NCI-H2107 (cell line): ENCODE measurements at regions not wholly inside any gene's neighbourhood (a gene's known extent, or its start where the extent isn't known, plus 50 kb on each side); places are given as distances from the start of the nearest gene placed in this dataset.

Experiments
- DNase-seq: peaks from one replicate; lab custom pipeline; 2025; lab: John Stamatoyannopoulos, UW

DNA sequence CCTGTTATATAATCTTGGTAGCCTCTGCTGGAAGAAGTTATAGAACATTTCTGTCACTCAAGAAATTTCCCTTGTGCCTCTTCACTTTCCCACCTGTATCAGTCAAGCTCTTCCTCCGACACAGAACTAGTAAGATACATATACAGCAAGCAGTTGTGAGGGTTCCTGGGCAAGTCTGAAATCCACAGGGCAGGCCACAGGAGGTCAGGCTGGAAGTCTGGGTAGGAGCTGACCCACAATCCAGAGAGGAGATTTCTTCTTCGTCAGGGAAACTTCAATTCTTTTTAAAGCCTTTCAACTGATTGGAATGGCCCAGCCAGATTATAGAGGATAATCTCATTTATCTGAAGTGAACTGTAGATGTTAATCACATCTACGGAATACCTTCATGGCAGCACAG is 96.4 kb upstream of the FMN2 start:
- DNase-seq, result no peak

DNA sequence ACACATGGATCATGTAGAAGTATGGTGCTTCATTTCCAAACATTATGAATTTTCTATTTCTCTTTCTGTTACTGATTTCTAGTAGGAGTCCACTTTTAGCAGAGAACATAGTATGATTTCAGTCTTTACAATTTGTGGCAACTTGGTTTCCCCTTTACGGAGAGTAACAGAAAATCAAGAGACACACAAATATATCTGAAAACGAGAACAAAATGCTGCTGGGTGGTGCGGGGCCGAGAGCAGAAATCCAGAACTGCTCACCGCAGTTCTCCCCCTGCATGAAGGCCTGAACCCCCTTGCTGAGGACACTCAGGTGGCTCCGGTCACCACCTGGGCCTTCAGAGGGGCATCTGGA is 94.5 kb upstream of the FMN2 start:
- no peak for DNase-seq

DNA sequence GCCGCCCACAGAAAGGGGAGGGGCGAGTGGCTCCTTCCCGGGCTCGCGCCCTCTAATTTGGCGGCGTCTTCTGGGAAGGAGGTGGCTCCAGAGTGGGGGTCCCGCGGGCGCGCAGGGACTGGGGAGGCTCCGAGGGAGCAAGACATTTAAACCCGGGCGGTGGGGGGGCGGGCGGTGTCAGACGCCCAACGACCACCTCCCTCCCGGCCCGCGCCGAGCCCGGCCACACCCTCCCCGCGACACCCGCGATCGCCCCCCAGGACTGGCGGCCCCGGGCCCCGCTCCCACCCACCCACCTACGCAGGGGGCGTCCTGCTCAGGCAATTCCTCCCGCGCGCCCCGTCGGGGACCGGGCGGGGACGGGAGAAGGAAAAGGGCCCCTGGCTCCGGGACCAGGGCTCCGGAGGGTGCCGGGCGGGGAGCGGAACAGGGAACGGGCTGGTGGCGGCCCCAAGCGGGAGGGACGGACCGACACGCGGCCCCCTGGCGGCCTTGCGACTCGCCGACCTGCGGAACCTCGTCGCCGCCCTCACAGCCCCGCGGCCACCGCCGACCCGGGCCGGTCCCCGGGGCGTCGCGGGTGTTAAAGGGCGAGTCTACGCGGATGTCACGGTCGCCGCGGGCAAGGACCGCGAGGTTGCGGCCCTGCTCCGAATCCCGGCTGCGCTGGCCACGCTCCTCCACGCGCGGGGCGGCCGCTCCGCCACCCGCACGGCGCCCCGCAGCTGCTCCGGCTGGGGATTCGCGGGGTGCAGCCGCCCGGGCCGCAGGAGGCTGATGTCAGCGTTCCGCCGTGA is 94.0 kb upstream of the FMN2 start:
- no peak for DNase-seq

DNA sequence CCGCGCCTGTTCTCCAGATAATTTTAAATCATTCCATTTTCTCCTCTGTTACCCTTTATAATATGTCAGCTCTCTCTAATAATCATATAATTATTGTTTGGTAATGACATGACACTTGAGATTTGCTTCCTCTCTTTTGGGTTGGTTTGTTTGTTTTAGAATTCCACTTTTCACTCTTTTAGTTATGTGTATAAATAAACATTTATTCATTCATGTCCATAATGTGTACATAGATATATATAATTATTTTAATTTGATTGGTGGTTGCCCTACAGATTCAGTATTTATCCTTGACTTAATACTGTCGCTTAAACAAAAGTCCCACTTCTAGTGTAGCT is 93.4 kb upstream of the FMN2 start:
- DNase-seq, result no peak

DNA sequence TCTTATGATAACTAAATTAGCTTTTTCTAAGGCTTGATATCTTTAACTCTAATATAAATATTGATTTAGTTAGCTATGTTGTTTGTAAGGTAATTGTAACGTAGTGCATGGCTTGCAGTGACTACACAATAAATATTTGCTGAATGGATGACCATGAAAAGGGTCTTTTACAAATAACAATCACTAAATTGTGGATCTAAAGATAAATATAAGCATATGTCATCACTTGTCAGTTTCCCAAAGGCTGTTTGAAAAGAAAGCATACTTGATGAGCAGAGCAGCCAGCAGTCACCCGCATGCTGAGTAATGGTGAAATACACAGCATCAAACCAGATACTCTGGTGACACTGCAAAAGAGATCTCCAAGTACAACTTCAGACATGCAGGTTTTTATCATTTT is 92.5 kb upstream of the FMN2 start:
- DNase-seq, result no peak

DNA sequence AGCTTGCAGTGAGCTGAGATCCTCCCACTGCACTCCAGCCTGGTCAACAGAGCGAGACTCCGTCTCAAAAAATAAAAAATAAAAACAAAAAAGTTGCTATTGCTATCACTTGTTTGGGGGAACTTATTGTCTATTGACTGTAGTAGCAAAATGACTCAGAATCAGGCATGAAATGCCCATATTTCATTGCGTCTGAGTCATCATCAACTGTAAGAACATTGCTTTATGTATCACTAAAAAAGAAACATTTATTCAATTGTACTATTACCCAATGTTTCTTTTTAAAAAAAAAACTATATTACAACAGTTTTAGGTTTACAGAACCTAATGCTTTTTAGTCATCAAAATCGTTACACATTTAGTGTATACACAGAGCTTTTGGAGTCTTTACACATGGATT is 91.0 kb upstream of the FMN2 start:
- no peak for DNase-seq

DNA sequence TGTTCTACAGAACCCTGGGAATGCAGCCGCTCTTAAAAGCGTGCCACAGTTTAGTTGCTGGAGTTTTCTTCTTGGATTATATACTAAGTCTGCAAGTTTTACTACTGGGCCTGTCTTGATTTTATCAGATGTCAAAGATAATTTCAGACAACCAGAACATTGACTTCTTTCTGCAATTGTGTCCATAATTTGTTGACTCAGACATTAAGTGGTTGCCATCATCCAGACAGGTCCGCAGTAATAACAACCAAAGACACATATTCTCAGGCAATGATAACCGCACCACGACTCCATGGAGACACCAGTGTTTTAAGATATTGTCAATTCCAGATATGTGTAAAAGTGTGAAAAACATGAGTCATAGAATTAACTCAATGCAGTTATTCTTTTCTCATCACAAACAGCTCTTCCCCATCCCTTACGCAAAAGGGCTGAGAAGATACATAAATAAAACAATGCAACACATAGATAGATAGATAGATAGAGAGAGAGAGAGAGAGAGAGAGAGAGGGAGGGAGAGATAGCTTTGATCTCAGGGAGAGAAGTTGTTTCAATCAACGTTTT is 90.4 kb upstream of the FMN2 start:
- DNase-seq, result no peak

DNA sequence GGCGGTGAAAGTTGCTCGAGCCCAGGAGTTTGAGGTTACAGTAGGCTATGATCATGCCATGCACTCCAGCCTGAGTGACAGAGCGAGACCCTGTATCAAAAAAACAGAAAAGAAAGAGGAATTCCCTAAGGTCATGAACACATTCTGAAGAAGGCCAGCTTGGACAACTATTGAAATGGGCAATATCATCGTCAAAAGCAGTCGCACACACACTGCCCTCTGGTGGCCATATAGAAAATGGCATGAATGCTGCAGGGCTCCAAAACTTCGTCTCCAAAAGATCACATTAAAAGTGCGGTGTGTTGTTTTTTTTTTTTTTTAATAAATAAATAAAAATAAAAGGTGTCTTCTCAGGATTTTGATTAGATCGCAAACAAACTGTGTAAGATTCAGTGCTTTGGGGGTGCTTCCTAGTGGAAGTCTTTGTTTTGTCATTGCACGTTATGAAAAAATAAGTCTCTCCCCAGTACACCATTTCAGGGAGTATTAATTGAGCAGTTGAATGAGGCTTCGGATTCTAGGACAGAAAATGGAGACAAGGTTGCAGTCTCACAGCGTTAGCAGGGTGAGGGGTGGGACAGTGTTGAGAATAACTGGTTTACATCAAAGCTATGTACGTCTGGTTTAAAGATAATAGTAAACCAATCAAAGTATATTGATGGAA is 87.5 kb upstream of the FMN2 start:
- no peak for DNase-seq

DNA sequence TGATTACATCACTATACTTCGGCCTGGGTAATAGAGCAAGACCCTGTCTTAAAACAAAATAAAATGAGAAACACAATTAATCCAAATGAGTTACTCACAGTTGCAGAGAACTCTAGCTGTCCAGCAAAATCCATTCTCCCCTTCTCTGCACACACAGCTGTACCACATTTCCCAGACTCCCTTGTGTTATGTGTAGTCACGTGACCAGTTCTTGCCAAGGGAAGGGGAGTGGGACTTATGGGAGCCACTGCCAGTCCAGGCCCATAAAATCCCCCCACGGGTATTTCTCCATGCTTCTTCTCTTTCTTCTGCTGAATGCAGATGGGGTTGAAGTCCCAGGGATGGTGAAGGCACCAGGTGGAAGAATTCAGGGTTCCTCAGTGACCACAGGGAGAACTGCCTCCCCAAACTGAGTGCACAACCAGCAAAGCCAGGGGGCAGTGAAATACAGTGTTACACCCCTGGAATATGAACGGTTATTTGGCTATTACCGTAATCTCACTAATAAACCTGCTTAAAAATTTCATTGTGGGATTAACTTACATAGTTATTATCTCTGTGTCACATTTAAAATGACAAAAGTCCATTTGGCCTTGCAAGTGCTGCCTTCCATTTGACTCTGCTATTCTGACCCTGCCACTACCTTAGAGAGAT is 85.6 kb upstream of the FMN2 start:
- DNase-seq, result no peak

DNA sequence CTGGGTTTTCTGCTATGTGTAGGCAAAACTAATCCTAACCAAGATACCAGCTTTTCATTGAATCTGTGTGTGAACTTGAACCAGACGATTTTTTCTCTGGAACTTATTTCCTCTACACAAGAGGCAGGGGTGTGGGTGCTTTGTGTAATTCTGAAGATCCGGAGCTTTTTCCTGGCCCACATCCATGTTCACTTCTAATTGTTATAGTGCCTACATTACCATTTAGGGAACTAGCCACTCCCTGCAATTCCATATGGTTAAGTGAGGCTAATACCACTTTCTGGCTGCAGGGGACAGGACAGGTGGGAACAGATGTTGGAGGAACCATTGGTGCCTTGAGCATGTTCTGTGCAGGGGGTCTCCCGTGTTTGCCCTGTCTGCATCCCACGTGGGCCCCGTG is 83.4 kb upstream of the FMN2 start:
- no peak for DNase-seq

DNA sequence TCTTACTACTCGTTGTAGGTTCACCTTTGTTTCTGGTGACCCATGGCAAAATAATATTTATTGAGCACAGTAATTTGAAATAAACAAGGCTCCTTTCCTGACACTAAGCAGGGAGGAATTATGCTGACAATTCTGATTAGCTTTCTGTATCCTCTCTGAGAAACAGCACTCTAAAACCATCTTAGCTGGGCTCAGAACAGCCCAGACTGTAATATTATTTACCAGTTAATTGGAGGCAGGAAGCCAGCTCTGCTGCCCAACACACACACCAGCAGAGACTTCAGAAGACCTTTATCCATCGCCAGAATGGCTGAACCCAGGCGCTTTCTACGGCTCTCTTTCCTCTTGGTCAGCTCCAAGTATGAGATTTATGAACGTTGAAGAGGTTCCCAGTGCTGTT is 77.6 kb upstream of the FMN2 start:
- DNase-seq, result no peak

DNA sequence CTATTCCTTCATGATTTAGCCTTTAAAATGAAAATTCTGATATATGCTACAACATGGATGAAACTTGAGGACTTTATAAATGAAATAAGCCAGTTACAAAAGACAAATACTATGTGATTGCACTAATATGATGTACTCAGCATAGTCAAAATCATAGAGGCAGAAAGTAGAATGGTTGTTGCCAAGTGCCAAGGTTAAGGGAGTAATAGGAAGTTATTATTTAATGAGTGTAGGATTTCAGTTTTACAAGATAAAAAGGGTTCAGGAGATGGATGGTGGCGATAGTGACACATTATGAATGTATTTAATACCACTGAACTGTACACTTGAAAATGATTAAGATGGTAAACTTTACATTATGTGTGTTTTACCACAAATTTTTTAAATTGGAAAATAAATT is 73.1 kb upstream of the FMN2 start:
- DNase-seq, result no peak

DNA sequence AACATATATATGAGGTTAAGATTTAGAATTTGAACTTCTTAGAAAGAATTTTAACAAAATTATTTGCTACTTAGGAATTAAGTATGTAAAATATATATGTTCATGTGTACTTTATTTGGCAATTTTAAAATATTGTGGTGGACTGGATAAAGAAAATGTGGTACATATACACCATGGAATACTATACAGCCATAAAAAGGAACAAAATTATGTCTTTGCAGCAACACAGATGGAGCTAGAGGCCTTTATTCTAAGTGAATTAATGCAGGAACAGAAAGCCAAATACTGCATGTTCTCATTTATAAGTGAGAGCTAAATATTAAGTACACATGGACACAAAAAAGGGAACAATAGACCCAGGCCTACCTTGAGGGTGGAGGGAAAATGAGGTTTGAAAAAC is 72.2 kb upstream of the FMN2 start:
- DNase-seq, result no peak

DNA sequence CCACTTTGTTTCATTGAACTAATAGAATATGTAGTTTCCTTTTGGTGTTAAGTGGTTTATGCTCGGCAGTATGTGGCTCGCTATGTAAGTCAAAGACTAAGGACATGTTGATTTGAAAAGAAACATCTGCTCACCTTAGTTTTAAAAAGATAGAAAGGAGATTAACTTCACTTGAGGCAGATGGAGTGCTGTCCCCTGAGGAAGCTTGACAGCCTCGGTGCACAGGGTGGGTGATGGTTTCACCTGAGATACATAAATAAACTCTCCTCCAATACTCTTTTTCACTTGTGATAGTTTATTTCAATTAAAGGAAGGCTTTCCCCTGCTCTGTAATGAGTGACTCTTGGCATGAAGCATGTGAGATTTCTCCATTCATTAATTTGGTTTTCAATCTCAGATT is 70.8 kb upstream of the FMN2 start:
- no peak for DNase-seq

DNA sequence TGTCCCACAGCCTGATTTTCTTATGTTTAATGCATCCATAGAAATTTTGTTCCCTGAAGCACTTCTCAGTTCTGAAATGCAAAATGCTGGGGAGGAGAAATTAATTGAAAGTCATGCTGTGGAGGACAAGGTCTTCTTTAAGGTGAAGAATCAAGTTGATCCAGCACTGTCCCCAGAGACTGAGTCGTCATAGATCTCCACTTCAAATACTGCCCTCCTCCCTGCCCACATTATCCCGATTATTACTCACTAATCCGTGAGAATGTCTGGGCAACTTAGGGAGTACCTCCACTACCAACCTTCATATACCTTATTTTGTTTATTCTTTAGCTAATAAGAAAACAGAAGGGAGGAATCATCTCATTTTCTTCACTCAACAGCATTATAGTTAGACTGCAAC is 70.0 kb upstream of the FMN2 start:
- DNase-seq, result no peak

DNA sequence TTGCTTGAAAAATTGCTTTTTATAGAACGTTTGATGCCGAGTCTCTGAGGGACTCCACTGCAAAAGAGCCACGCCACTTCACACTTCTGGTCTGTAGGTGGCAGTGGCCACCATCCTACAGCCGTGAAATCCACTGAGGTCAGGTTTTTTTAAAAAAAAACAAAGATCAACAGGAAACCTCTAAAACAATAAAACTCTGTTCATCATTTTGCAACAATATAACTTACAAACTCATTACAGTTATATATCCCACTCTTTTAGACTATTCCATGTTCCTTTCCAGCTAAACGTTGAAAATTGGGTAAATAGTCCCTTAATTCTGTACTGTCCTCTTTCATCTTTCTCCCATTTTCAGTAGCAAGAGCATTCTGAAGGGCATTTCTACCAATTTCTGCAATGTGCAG is 64.6 kb upstream of the FMN2 start:
- peak; percentile 17 for DNase-seq

DNA sequence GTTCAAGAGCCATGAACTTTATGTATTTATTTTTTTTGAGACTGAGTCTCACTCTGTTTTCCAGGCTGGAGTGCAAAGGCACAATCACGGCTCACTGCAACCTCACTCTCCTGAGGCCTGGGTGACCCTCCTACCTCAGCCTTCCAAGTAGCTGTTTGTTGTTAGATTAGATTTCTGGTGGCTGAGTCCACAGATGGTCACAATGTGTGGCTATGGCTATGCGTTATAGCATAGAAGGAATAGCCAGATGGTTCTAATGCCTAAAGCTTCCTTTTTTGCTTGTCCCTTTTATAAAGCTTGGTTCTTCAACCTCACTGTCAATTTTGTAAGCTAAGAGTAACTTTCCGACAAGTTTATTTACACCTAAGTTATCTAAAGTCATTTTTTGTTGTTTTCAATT is 62.3 kb upstream of the FMN2 start:
- no peak for DNase-seq

DNA sequence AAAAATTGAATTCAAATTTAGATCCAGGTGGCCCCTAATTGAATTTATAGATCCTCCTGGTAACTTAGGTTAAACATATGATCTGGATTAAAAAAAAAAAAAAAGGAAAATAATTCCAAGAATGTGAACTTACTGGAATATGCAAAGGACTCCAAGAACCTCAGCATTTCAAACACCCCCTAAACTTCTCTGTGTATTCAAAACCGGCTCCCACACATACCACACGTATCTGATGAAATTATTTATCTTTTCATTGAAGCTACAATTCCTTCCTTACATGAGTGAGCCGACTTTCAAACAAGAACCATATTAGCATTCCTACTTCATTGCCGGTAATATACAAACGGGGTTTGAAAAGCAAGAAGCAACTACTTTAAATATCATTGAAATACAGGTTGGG is 61.4 kb upstream of the FMN2 start:
- DNase-seq, result no peak

DNA sequence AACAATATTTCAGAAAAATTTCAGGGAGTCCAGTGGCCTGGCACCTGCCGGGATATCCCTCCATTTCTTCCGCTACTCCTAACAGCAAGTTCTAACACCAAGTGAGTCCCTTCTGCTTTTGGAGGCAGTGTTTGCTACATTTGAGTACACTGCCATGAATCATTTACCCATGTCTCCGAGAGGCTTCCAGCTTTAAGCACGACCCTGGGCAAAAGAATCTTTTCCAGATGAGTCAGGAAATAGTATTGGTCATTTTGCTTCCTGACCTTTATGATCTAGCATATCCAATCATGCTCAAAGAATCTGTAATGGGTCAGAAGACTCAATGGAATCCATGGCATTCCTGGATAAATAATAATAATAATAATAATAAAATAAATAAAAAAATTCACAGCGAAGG is 60.7 kb upstream of the FMN2 start:
- no peak for DNase-seq

DNA sequence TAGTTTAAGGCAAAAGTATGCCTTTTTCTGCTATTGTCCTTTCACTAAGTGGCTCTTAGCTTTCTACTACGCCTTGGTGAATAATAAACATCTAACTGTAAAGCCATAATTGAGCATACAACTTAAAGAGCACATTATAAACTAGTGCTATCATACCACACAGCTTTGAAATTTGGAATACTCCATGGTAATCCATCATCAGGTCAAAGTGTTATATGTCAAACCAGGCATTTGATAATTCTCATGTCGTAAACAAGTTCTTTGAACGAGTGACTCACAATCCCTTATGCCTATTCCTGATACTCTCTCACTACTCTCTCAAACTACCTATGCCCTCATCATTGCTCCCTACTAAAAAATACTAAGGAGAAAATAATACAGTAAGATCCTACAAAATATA is 60.3 kb upstream of the FMN2 start:
- DNase-seq, result no peak

DNA sequence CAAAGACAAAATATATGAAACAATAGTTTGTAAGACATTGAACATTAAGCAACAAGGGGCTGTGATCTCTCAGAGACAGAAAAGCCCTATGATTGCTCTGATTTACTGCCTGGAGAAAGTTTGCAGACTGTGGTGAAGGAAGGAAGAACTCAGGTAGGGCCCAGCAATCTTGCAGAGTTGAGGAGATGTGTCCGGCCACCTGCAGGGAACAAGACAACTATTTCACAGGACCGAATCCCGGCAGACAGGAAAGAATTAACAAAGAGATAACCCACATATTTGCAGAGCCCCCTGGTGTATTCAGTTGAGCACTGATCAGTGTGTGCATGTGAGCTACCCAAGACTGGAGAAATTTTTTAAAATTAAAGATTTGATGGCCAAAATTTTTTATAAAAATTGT is 58.3 kb upstream of the FMN2 start:
- DNase-seq, result no peak

DNA sequence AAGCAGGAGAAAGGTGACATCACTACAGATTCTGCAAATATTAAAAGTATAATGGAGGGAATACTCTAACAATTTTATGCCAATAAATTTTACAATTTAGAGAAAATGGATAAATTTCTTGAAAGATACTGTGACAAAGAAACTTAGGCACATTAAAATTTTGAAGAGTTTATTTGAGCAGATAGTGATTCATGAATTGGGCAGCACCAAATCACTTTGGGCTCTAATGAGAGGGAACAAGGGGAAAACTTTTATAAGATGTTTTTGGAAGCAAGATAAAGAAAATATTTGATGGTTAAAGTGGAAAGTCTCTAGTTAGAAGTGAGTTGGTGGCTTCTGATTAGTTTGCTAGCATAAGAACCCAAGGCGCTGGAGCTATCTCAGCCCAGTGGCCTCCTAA is 55.2 kb upstream of the FMN2 start:
- DNase-seq, result no peak
